22Rv1 (cell line): ENCODE measurements at regions not wholly inside any gene's neighbourhood (a gene's known extent, or its start where the extent isn't known, plus 50 kb on each side); places are given as distances from the start of the nearest gene placed in this dataset.

Experiments used
- CTCF ChIP-seq: fragments of 450-650 bp; IDR thresholded peaks from 2 replicates; pipeline ENCODE4 v1.5.1; 2017; ENCODE audit warnings: mild to moderate bottlenecking
- ZFX ChIP-seq: fragments of 450-650 bp; IDR thresholded peaks from 2 replicates; pipeline ENCODE4 v1.6.1; 2017; ENCODE audit warnings: antibody characterized with exemption, borderline replicate concordance

GRCh38 chr3:98964784-98965183 is 63.3 kb upstream of the DCBLD2 start:
- TF ChIP-seq CTCF (no peak), ZFX (no peak)
